ENCODE measurements at regions not wholly inside any gene's neighbourhood (a gene's known extent, or its start where the extent isn't known, plus 50 kb on each side); places are given as distances from the start of the nearest gene placed in this dataset.

DNA sequence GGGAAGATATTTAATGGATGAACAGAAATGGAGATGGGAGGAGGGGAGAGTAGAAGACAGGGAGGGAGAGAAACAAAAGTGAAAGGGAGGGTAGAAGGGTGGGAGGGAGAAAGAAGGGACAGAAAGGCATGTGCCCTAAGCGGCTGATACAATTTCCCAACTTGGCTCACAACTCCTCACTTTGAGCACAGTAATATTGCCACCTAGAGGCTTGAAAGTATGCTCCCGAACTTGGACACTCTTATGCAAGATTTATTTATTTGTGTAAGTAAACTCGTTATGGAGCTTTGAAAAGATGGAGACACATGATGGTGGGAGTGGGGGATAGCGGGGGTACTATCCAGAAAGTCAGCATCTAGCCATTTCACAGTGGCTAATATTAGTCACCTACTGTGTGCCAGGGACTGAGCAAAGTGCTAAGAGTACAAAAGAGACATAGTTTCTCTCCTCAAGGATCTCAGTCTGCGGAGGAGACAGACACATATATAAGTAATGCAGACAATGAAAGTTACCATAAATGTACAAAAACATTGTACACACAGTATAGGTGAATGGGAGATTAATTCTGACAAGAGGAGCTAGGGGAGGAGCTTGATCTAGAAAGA is 189.7 kb downstream of the SEC16B start:
- Histone ChIP-seq H3K4me3 (ENCODE audit: low read length) (no peak overlapping the region), H3K9ac (ENCODE audit: low read length) (no peak overlapping the region), H3K36me3 (ENCODE audit: control insufficient read depth, insufficient read depth, low read length) (no peaks in the 10 kb centered on the region), H3K4me1 (ENCODE audit: control insufficient read depth, insufficient read depth, low read length) (no peaks in the 10 kb centered on the region), H3K27ac (ENCODE audit: low read depth, low read length) (no peak overlapping the region), H3K27me3 (ENCODE audit: control insufficient read depth, insufficient read depth, low read length) (no peaks in the 10 kb centered on the region)

GRCh38 chr1:177779166-177779965 is 190.5 kb downstream of the SEC16B start:
- H3K4me1 ChIP-seq (ENCODE audit: control insufficient read depth, insufficient read depth, low read length), result no peaks in the 10 kb centered on the region

DNA sequence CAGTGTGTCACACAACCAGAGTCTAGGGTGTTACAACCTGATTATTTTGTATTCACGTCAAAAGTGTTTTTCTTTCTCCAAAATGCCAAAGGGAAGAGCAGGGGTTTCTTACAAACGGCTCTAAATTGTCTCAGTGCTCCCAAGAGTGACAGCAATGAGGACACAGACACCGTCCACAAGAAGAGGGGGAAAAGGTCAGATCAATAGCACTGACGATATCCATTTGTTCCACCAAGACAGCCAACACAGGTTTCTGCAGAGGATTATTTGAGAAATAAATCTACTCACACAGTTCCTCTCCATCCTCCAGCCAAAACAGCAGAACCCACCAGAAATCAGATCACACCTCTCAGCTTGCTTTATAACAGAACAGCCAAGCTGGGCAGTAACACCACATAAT is 193.9 kb downstream of the SEC16B start:
- Histone ChIP-seq H3K27ac (ENCODE audit: low read depth, low read length) (no peak overlapping the region), H3K9ac (ENCODE audit: low read length) (no peak overlapping the region), H3K27me3 (ENCODE audit: control insufficient read depth, insufficient read depth, low read length) (no peaks in the 10 kb centered on the region), H3K4me3 (ENCODE audit: low read length) (no peak overlapping the region), H3K4me1 (ENCODE audit: control insufficient read depth, insufficient read depth, low read length) (no peaks in the 10 kb centered on the region), H3K36me3 (ENCODE audit: control insufficient read depth, insufficient read depth, low read length) (no peaks in the 10 kb centered on the region)

More at GRCh38 chr1:177779166-177779965, 190.5 kb downstream of the SEC16B start:
- no peaks in the 10 kb centered on the region for H3K27me3 ChIP-seq (ENCODE audit: control insufficient read depth, insufficient read depth, low read length)
- no peak overlapping the region for H3K4me3 ChIP-seq (ENCODE audit: low read length)
- H3K9ac ChIP-seq (ENCODE audit: low read length), result no peak overlapping the region
- no peak overlapping the region for H3K27ac ChIP-seq (ENCODE audit: low read depth, low read length)
- no peaks in the 10 kb centered on the region for H3K36me3 ChIP-seq (ENCODE audit: control insufficient read depth, insufficient read depth, low read length)

- Histone ChIP-seq H3K27ac (ENCODE audit: low read depth, low read length) (no peak overlapping the region), H3K4me3 (ENCODE audit: low read length) (no peak overlapping the region), H3K9ac (ENCODE audit: low read length) (no peak overlapping the region), H3K36me3 (ENCODE audit: control insufficient read depth, insufficient read depth, low read length) (no peaks in the 10 kb centered on the region), H3K27me3 (ENCODE audit: control insufficient read depth, insufficient read depth, low read length) (no peaks in the 10 kb centered on the region), H3K4me1 (ENCODE audit: control insufficient read depth, insufficient read depth, low read length) (no peaks in the 10 kb centered on the region)
Measured at GRCh38 chr1:177772386-177772960, 197.4 kb downstream of the SEC16B start.

DNA sequence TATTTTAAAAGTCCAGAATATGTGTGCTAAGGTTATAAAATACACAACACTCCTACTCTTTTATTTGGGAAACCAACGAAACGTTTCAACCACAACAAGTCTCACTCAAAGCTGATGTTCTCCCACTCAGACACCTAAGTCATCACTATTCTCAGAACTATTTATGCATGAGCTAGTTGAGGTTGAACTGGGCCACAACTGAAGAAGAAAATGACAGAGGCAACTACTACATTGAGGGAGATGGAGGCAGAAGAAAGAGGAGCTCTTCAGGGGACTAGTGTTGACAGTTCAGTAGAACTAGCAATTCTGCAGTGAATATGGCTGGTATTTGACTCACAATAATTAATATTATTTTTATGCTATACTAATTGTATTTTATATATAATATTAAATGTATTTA is 198.2 kb downstream of the SEC16B start:
- H3K4me1 ChIP-seq (ENCODE audit: control insufficient read depth, insufficient read depth, low read length), result no peaks in the 10 kb centered on the region
- H3K36me3 ChIP-seq (ENCODE audit: control insufficient read depth, insufficient read depth, low read length), result no peaks in the 10 kb centered on the region
- no peak overlapping the region for H3K4me3 ChIP-seq (ENCODE audit: low read length)
- H3K9ac ChIP-seq (ENCODE audit: low read length), result no peak overlapping the region
- H3K27ac ChIP-seq (ENCODE audit: low read depth, low read length), result no peak overlapping the region
- H3K27me3 ChIP-seq (ENCODE audit: control insufficient read depth, insufficient read depth, low read length), result no peaks in the 10 kb centered on the region

DNA sequence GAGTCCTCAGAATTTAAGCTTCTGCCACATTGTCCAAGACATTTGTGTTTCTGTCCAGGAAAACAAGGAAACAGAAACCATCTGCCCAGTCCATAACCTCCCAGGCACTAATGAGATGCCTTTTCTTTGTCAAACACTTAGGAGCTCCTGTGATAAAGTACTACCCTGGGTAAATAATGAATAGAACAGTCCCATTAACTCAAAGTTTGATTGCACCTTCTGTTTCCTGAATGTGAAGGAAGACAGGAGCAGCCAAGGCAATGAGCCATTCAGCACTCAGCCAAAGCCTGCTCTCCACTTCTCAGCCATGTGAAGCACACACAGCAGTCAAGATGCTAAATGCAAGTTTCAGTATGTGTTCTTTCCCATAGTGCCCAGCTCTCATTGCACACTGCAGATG is 199.8 kb downstream of the SEC16B start:
- no peak overlapping the region for H3K9ac ChIP-seq (ENCODE audit: low read length)
- H3K4me1 ChIP-seq (ENCODE audit: control insufficient read depth, insufficient read depth, low read length), result no peaks in the 10 kb centered on the region
- no peak overlapping the region for H3K27ac ChIP-seq (ENCODE audit: low read depth, low read length)
- H3K27me3 ChIP-seq (ENCODE audit: control insufficient read depth, insufficient read depth, low read length), result no peaks in the 10 kb centered on the region
- H3K4me3 ChIP-seq (ENCODE audit: low read length), result no peak overlapping the region
- H3K36me3 ChIP-seq (ENCODE audit: control insufficient read depth, insufficient read depth, low read length), result no peaks in the 10 kb centered on the region

GRCh38 chr1:177755851-177756560 is 213.9 kb downstream of the SEC16B start:
- H3K36me3 ChIP-seq (ENCODE audit: control insufficient read depth, insufficient read depth, low read length), result no peaks in the 10 kb centered on the region
- no peak overlapping the region for H3K9ac ChIP-seq (ENCODE audit: low read length)
- no peaks in the 10 kb centered on the region for H3K4me1 ChIP-seq (ENCODE audit: control insufficient read depth, insufficient read depth, low read length)
- no peak overlapping the region for H3K27ac ChIP-seq (ENCODE audit: low read depth, low read length)
- no peak overlapping the region for H3K4me3 ChIP-seq (ENCODE audit: low read length)
- H3K27me3 ChIP-seq (ENCODE audit: control insufficient read depth, insufficient read depth, low read length), result no peaks in the 10 kb centered on the region

GRCh38 chr1:177754603-177755002 is 215.3 kb downstream of the SEC16B start:
- H3K4me1 ChIP-seq (ENCODE audit: control insufficient read depth, insufficient read depth, low read length), result no peaks in the 10 kb centered on the region
- no peaks in the 10 kb centered on the region for H3K36me3 ChIP-seq (ENCODE audit: control insufficient read depth, insufficient read depth, low read length)
- no peak overlapping the region for H3K4me3 ChIP-seq (ENCODE audit: low read length)
- no peak overlapping the region for H3K27ac ChIP-seq (ENCODE audit: low read depth, low read length)
- H3K9ac ChIP-seq (ENCODE audit: low read length), result no peak overlapping the region
- H3K27me3 ChIP-seq (ENCODE audit: control insufficient read depth, insufficient read depth, low read length), result no peaks in the 10 kb centered on the region

DNA sequence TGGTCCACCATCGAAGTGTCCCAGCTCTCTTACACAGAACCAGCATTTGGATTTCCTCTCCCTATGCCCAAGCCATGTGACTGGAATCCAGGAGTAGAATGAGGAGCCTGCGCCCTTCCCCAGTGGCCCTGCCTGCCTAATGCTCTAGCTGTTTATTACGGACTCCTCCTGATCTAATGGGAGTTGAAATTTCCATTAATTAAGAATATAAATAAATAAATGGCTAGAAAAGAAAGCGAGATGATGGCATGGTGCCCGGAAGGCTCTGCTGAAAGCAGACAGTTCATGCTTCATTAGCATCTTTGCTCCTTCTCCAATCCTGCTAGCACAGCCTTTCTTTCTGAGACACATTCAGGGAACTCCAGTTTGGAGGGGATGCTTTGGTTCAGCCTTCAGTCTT is 216.2 kb downstream of the SEC16B start:
- H3K36me3 ChIP-seq (ENCODE audit: control insufficient read depth, insufficient read depth, low read length), result no peaks in the 10 kb centered on the region
- H3K4me1 ChIP-seq (ENCODE audit: control insufficient read depth, insufficient read depth, low read length), result no peaks in the 10 kb centered on the region
- no peaks in the 10 kb centered on the region for H3K27me3 ChIP-seq (ENCODE audit: control insufficient read depth, insufficient read depth, low read length)
- H3K9ac ChIP-seq (ENCODE audit: low read length), result no peak overlapping the region
- no peak overlapping the region for H3K27ac ChIP-seq (ENCODE audit: low read depth, low read length)
- no peak overlapping the region for H3K4me3 ChIP-seq (ENCODE audit: low read length)

GRCh38 chr1:177748080-177748801 is 221.6 kb downstream of the SEC16B start:
- Histone ChIP-seq H3K9ac (ENCODE audit: low read length) (no peak overlapping the region), H3K27me3 (ENCODE audit: control insufficient read depth, insufficient read depth, low read length) (no peaks in the 10 kb centered on the region), H3K4me1 (ENCODE audit: control insufficient read depth, insufficient read depth, low read length) (no peaks in the 10 kb centered on the region), H3K36me3 (ENCODE audit: control insufficient read depth, insufficient read depth, low read length) (no peaks in the 10 kb centered on the region), H3K4me3 (ENCODE audit: low read length) (no peak overlapping the region), H3K27ac (ENCODE audit: low read depth, low read length) (no peak overlapping the region)

DNA sequence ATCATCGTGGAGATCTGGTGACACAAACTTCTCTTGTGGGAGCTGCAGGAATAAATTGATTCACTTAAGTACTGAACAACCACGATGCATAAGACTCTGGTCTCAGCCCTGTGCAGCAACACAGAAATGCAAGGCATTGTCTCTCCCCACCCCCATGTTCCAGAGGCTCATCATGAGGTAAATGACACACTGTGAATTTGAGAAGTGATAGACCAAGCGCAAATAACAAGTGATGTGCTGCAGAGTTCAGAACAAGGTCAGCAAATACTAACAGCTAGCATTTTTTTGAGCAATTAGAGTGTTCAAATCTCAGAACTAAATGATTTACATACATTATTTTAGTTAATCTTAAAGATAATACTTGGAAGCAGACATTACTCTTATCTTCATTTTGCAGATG is 223.7 kb downstream of the SEC16B start:
- no peaks in the 10 kb centered on the region for H3K27me3 ChIP-seq (ENCODE audit: control insufficient read depth, insufficient read depth, low read length)
- no peak overlapping the region for H3K27ac ChIP-seq (ENCODE audit: low read depth, low read length)
- no peak overlapping the region for H3K4me3 ChIP-seq (ENCODE audit: low read length)
- no peaks in the 10 kb centered on the region for H3K4me1 ChIP-seq (ENCODE audit: control insufficient read depth, insufficient read depth, low read length)
- no peaks in the 10 kb centered on the region for H3K36me3 ChIP-seq (ENCODE audit: control insufficient read depth, insufficient read depth, low read length)
- no peak overlapping the region for H3K9ac ChIP-seq (ENCODE audit: low read length)

DNA sequence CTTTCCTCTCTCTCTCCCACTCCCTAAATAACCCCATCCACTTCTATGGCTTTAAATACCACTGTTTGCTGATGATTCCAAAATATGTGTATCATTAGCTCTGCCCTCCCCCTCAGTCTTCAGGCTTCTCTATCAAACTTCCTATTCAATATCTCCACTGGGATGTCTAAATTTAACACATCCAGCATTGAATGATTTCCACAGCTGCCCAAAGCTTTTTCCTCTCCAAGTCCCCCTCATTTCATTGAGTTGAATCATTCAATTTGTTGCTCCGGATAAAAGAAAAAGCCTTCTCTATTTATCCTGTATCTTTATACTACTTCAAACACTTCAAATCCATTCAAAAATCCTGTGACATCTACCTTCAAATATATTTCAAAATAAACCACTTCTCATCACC is 225.0 kb downstream of the SEC16B start:
- H3K4me1 ChIP-seq (ENCODE audit: control insufficient read depth, insufficient read depth, low read length), result no peaks in the 10 kb centered on the region
- no peaks in the 10 kb centered on the region for H3K27me3 ChIP-seq (ENCODE audit: control insufficient read depth, insufficient read depth, low read length)

More for the DNA sequence above, 225.0 kb downstream of the SEC16B start:
- no peaks in the 10 kb centered on the region for H3K36me3 ChIP-seq (ENCODE audit: control insufficient read depth, insufficient read depth, low read length)
- H3K27ac ChIP-seq (ENCODE audit: low read depth, low read length), result no peak overlapping the region
- no peak overlapping the region for H3K4me3 ChIP-seq (ENCODE audit: low read length)
- no peak overlapping the region for H3K9ac ChIP-seq (ENCODE audit: low read length)

Data from rectal smooth muscle tissue (tissue), 1 donor.